Left hindlimb (tissue), 1 donor: ENCODE measurements at regions not wholly inside any gene's neighbourhood (a gene's known extent, or its start where the extent isn't known, plus 50 kb on each side); places are given as distances from the start of the nearest gene placed in this dataset.
A peak's percentile ranks its signal among the peaks of the same experiment; 100 is the strongest.

Experiments used
- DNase-seq: peaks from one replicate; pipeline ENCODE4 v3.0.0-alpha.2; 2018

DNA sequence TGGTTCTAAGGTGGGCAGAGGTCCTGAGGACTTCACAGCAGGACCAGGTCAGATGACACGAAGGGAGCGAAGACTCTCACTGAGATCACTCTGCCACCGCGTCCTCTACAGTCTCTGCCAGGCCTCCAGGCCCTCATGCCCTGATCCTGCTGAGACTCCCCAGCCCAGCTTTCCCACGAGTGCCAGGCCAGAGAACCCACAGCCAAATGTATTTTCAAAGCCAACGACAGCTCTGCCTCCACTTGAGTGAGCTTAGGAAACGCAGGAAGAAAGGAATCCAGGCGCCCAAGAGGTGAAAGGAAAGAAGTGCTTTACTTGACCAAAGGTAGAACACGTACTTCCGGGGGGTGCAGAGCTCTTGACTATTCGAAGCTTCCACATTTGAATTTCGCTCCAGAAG, 275.0 kb downstream of the XXYLT1 start:
- no peak for DNase-seq

DNA sequence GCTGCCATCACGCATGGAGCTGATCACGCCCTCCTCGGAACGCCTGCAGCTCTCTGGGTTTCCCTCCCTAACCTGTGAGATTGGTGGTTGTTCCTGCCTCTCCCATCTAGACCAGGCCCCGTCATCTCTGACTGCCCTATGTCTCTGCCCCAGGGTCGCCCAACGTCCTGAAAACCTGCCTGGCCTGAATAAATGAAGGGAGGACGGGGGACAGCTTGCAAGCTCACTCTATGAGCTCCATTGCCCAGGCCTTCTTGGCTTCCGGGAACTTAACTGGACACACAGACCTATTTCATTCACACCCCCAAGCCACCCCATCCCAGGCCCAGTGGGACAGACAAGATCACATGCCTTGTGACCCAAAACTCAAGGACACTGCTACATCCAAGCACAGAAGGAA, 274.2 kb downstream of the XXYLT1 start:
- DNase-seq, result no peak

- DNase-seq, result no peak
Measured at GRCh38 chr3:194998417-194998816, 272.5 kb downstream of the XXYLT1 start.

DNA sequence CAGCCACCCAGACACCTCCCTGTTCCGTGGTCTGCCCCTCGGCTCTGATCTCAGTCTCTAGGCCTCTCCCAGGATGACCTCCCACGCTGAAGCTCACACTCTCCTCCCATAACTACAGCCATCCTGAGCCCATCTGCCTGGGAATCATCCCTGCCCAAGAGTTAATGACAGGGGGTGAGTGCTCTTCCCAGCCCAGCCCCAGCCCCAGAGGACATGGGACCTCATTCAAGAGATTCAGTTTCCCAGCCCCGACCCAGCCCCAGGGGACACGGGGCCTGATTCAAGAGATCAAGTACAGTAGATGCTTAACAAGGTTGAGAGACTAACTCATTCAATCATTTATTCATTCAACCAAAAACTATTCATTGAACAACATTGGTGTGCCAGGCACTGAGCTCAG, 272.0 kb downstream of the XXYLT1 start:
- no peak for DNase-seq

- DNase-seq, result no peak
Measured at GRCh38 chr3:194999491-194999890, 271.5 kb downstream of the XXYLT1 start.

GRCh38 chr3:195001261-195001660, 269.7 kb downstream of the XXYLT1 start:
- DNase-seq, result no peak

GRCh38 chr3:195001961-195002861, 268.7 kb downstream of the XXYLT1 start:
- peak; percentile 60 for DNase-seq

DNA sequence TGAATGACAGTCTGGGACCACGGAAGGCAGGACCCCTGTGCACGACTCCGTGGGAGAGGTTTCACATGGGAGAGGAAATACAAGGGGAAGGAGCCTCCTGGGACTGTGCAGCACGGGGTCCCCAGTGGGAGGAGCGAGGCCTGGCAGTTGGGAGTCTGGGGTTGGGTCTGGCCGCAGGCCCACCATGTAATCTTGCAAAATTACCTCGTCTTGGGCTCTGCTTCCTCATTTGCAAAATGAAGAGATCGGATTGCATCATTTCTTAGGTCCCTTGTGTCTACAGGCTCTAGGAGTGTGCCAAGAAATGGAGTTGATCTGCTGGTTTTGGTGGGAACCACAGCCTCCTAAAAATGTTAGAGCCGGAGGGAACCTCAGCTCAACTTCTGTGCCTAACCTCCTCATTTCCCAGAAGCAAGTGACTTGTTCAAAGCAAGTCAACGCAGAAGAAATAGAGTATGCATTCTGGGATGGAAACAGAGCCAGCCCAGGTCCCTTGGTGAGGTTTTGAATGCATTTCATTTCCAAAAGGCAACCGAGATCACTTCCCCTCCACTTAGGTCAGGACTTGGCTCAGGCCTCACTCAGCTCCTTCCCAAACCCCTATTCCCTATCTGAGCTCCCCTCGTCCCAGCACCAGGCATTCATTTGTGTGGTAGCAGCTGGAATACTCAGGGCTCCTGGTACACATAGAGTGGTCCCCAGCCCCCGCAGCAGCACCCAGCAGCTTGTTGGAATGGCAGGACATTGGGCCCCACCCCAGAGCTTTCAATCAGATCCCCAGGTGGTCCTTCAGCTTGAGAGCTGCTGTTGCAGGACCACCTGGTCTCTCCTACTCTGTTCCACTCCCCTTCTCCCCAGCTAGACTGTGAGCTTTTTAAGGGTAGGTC, 267.7 kb downstream of the XXYLT1 start:
- DNase-seq, result peak; percentile 60

DNA sequence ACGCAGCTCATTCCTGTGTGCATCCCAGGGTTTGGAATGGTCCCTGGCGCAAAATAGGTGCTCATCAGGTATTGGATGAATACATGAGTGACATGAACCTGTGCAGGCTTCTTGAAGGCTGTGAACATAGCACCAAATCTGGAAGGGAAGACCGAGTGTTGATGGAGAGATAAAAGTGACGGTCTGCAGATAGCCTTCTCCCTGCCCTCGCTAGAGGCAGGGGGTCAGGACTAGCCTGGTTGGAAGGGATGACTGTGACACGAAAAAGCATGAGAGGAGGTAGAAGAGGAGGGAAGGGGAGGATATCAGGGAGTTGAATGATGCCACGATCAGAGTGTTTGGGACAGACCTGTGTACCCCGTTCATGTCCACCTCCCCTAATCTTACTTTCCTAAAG, 267.1 kb downstream of the XXYLT1 start:
- DNase-seq, result no peak

DNA sequence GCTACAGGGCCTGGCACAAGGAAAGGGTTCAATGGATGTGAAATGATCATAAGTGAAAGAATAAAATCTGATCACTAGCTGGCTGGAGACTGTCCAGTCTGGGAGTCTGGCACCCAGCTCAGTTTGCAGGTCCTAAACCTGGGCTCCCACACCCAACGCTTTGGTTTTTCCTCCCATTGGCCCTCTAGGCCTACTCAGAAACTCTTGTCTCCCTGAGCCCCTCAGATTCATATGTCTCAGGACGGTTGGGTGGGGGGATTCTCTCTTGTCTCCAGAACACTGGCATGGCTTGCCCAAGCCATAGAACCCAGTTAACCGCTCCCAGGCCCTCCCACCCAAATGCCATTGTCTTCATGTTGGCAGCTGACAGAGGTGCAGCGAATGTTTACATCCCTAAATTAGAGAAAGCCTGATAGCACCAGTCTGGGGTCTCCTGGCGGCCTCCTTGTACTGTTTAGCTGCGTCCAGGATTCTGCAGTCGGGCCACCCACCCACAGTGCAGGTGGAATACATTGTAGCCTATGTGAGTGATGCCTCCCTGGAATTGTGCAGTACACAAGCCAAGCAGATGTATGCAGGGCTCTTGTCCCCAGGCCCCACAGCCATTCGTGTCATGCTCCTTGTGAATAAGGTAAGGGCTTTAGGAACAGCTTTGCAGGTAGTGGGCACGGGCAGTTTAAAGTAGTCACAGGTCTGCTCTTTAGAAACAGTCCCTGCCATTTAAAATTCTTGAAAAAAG, 266.3 kb downstream of the XXYLT1 start:
- no peak for DNase-seq

DNA sequence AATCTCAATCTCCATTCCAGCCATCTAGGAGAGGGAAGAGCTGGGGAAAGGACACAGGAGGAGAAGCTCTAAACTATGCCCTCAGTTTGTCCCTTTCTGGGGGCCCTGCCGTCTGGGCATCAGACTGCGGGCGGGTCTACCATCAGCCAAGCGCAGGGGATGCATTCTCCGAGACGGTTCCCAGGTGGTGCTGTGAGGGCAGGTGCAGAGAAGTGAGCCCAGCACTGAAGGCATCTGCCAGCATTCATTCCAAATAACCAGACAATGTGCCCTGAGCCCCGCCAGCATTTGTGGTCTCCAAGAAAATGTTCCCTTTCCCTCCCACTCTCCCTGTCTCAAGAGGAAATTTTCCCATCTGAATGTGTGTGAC, 265.7 kb downstream of the XXYLT1 start:
- DNase-seq, result no peak

- no peak for DNase-seq
Measured at GRCh38 chr3:195005759-195006510, 265.0 kb downstream of the XXYLT1 start.

GRCh38 chr3:195007151-195007550, 263.8 kb downstream of the XXYLT1 start:
- DNase-seq, result no peak

DNA sequence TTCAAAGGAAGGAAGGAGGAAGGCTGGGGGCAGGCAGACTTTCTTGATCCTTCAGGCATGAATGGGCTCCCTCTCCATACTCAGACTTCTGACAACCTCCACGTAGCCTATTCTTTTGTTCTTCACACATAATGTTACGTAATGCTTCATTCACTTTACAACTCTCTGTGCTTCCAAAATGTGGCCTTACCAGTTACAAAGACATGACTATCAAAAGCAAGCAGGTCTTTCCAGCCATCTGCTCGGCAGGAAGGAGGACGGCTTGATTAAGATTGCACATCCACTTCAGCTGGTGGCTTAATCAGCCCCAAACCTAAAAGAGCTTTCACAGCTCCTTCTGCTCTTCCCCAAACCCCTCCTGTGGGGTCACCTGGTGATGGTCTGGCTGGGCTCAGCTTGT, 263.2 kb downstream of the XXYLT1 start:
- no peak for DNase-seq

- no peak for DNase-seq
Measured at GRCh38 chr3:195008816-195009215, 262.1 kb downstream of the XXYLT1 start.

GRCh38 chr3:195009616-195010015, 261.3 kb downstream of the XXYLT1 start:
- DNase-seq, result no peak

DNA sequence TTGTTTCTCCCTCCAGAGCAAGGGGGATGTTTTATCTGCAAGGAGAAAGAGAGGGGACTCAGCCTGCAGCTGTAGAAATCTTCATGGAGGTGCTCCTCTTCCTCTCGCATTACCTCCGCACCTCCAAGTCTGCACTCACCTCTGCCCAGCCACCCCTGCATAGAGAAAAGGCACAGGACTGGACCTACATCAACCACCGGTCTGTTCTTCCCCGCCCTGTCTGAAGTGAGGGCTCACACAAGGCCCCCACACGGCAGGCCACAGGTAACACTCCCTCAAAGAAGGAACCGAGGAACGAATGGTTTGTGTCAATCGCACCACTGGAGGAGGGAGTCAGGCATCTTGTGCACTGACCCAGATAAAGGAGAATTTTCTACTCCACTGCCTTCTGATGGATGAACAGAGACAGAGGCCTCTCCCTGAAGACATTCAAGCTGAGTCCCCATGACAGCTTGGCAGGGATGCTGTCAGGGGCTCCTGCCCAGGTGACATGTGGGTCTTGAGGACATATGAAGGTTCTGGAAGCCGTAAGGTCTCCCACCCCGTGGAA, 260.3 kb downstream of the XXYLT1 start:
- no peak for DNase-seq

DNA sequence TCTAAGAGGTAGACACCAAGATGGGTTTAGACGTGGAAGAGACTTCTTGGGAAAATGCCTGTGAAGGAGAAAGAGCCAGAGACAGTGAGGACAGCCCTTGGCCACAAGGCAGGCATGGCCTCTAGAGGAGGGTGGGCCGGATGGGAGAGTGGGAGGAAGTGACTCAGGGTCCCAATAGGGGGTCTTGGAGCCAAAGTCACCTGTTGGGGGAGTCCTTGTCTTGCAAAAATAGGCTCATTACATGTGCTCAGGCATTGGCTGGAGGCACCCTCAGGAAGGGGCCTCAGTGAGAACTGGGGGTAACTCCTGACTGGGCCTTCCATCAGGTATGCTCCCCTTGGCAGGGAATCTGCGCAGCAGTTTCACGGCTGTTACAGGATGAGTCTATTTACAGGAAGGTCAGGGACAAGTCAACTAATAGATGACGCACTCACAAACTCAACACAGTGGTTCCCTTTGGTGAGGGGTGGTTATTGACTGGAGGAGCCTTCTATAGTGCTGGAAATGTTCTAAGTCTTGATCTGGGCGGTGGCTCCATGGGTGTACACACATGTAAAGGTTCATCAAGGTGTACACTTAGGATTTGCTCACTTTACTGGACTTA, 259.6 kb downstream of the XXYLT1 start:
- no peak for DNase-seq

DNA sequence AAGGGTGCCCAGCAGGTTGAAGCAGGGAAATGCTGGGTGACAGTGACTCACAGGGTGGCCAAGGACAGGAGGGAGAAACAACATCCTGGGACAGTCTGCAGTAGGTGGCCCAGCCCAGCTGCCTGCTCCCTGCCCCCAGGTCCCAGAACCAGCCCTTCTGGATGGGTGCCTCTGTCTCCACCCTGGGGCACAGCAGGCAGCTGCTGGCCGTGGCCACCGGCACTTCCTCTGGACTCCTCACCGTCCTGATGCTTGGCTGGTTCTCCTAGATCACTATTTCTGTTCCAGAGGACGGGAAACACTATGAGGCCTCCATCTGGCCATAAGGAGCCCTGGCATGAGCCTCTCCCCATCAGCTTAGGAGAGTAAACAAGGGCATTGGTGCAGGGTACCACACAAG, 258.9 kb downstream of the XXYLT1 start:
- no peak for DNase-seq

GRCh38 chr3:195012571-195012970, 258.4 kb downstream of the XXYLT1 start:
- no peak for DNase-seq
